AG04450 (cell line): ENCODE measurements at regions not wholly inside any gene's neighbourhood (a gene's known extent, or its start where the extent isn't known, plus 50 kb on each side); places are given as distances from the start of the nearest gene placed in this dataset.
"Not testable (repeated sequence)": the region's sequence is repeated elsewhere in the genome, so short reads cannot be mapped to it uniquely, and the experiment has no call there.

Experiments used
- CTCF ChIA-PET: fragments of 300-600, 350-600 bp; formaldehyde crosslinking; extraction: SDS; loops from one replicate; lab custom pipeline; 2022; ENCODE audit warnings: antibody characterized with exemption, inconsistent platforms; lab: Charles Lee
- POLR2A ChIA-PET: fragments of 350-600 bp; formaldehyde crosslinking; extraction: SDS; loops from one replicate; lab custom pipeline; 2021; ENCODE audit warnings: antibody characterized with exemption, inconsistent platforms; lab: Yijun Ruan, JAX
- DNase-seq: peaks from one replicate; pipeline ENCODE4 v3.0.0-alpha.2; 2011; ENCODE audit warnings: low read depth, low spot score
- H3K27ac ChIP-seq: one replicate; pipeline ENCODE4 v1.5.1; 2012; ENCODE audit warnings: low read depth, low read length, control low read depth
- H3K27me3 ChIP-seq: one replicate; pipeline ENCODE4 v1.6.0; 2012; ENCODE audit warnings: low read length; ENCODE audit not compliant: control insufficient read depth, insufficient read depth
- H3K4me3 ChIP-seq: 2 replicates; pipeline ENCODE4 v1.5.1; 2011; ENCODE audit warnings: mild to moderate bottlenecking, low read depth, low read length, control low read depth
- H3K9me3 ChIP-seq: 2 replicates; pipeline ENCODE4 v1.5.1; 2012; ENCODE audit warnings: low read length; ENCODE audit not compliant: control insufficient read depth, insufficient read depth
- CTCF ChIP-seq: IDR thresholded peaks from 2 replicates; pipeline ENCODE4 v1.5.1; 2011; ENCODE audit warnings: low read depth, low read length, control low read depth, inconsistent platforms

- POLR2A ChIA-PET: no interaction called here
- CTCF ChIA-PET: no interaction called here
Observed at GRCh38 chr3:82596805-82597204, 835.4 kb upstream of the GBE1 start.

GRCh38 chr3:82595530-82595929 is 834.1 kb upstream of the GBE1 start:
- ChIA-PET POLR2A (no interaction called here), CTCF (no interaction called here)
- no peaks in the 10 kb centered on the region for H3K27me3 ChIP-seq
- no peak overlapping the region for H3K4me3 ChIP-seq
- no peak for DNase-seq
- no peak for TF ChIP-seq CTCF
- peaks cover 9% of the 10 kb centered on the region; the same call in 1 of the 2 replicates for H3K9me3 ChIP-seq
- H3K27ac ChIP-seq: no peak overlapping the region

More at GRCh38 chr3:82596805-82597204, 835.4 kb upstream of the GBE1 start:
- Histone ChIP-seq H3K4me3 (no peak overlapping the region), H3K27me3 (no peaks in the 10 kb centered on the region), H3K27ac (no peak overlapping the region), H3K9me3 (peaks cover 9% of the 10 kb centered on the region; the same call in 1 of the 2 replicates)
- TF ChIP-seq CTCF: no peak
- no peak for DNase-seq

- CTCF ChIA-PET: no interaction called here
- POLR2A ChIA-PET: no interaction called here
- H3K27me3 ChIP-seq: no peaks in the 10 kb centered on the region
- peaks cover 9% of the 10 kb centered on the region for H3K9me3 ChIP-seq
- no peak for DNase-seq
- no peak overlapping the region for H3K27ac ChIP-seq
- H3K4me3 ChIP-seq: no peak overlapping the region
- TF ChIP-seq CTCF: no peak
Observed at GRCh38 chr3:82587174-82587573, 825.7 kb upstream of the GBE1 start.

- no peak for TF ChIP-seq CTCF
- no peak overlapping the region for H3K4me3 ChIP-seq
- ChIA-PET POLR2A (no interaction called here), CTCF (no interaction called here)
- H3K27me3 ChIP-seq: no peaks in the 10 kb centered on the region
- H3K9me3 ChIP-seq: peaks cover 9% of the 10 kb centered on the region
- no peak overlapping the region for H3K27ac ChIP-seq
- DNase-seq: no peak
Observed at GRCh38 chr3:82586414-82586813, 825.0 kb upstream of the GBE1 start.

- POLR2A ChIA-PET, H3K27me3 ChIP-seq, CTCF ChIA-PET, H3K9me3 ChIP-seq, DNase-seq, H3K4me3 ChIP-seq, H3K27ac ChIP-seq: not testable (repeated sequence)
Observed at GRCh38 chr3:82586002-82586401, 824.6 kb upstream of the GBE1 start.

- H3K4me3 ChIP-seq, CTCF ChIA-PET, POLR2A ChIA-PET, H3K9me3 ChIP-seq, DNase-seq, H3K27me3 ChIP-seq, H3K27ac ChIP-seq: not testable (repeated sequence)
Observed at GRCh38 chr3:82585591-82585990, 824.1 kb upstream of the GBE1 start.

GRCh38 chr3:82584861-82585260 is 823.4 kb upstream of the GBE1 start:
- POLR2A ChIA-PET, H3K4me3 ChIP-seq: not testable (repeated sequence)

GRCh38 chr3:82584415-82584814 is 823.0 kb upstream of the GBE1 start:
- POLR2A ChIA-PET, H3K9me3 ChIP-seq, CTCF ChIA-PET, H3K4me3 ChIP-seq, DNase-seq, H3K27ac ChIP-seq, H3K27me3 ChIP-seq: not testable (repeated sequence)

More at GRCh38 chr3:82584861-82585260, 823.4 kb upstream of the GBE1 start:
- H3K27ac ChIP-seq, CTCF ChIA-PET, H3K9me3 ChIP-seq, H3K27me3 ChIP-seq, DNase-seq: not testable (repeated sequence)
